ENCODE measurements at regions not wholly inside any gene's neighbourhood (a gene's known extent, or its start where the extent isn't known, plus 50 kb on each side); places are given as distances from the start of the nearest gene placed in this dataset.

DNA sequence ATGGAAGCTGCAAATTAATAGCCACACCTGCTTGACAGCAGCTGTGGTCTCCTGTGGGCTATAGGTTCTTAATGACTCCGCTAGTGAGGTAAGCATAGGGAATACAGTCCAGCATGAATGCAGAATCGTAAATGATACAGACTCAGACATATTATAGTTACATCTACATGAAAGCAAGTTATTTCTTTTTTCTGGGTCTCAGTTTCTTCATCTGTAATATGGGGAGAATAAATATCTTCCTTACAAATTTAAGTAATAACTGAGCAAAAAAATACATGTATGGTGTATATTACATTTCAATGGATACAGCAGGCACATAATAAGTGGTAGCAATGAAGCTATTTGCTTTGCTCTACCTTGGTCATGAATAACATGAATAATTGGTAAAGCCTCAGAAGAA lies 245.9 kb upstream of the RHOBTB1 start:
- Histone ChIP-seq H3K27ac (ENCODE audit: low read length) (no peak overlapping the region), H3K4me3 (ENCODE audit: low read length in 2 of 2) (no peak overlapping the region), H3K9ac (ENCODE audit: low read length in 2 of 2) (no peak overlapping the region), H3K4me1 (ENCODE audit: control insufficient read depth, insufficient read depth, low read length) (no peaks in the 10 kb centered on the region), H3K9me3 (ENCODE audit: control insufficient read depth in 2 of 2, low read length in 2 of 2) (peaks cover 0 to 2% of the 10 kb centered on the region in 2 donors), H3K27me3 (ENCODE audit: control insufficient read depth in 1 of 2, insufficient read depth in 2 of 2, low read length in 2 of 2) (no peaks in the 10 kb centered on the region), H3K36me3 (ENCODE audit: control insufficient read depth in 2 of 2, insufficient read depth in 2 of 2, low read length in 2 of 2) (no peaks in the 10 kb centered on the region)

DNA sequence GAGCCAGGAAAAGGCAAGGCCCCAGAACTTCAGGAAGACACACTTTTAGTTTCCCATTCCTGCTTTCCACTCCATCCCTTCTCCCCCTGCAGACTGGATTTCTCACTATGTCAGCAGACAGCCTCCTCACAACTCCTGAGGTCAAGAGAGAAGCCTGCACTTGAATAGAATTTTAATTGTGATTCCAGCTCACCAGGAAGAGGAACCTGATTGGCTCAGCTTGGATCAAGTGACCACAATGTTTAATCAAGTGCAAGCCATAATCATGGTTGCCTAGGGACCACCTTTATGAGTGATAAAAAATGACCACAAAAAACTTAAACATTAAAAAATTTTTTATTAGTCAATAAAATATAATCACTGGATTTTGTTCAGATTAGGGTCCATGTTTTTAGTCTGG lies 244.7 kb upstream of the RHOBTB1 start:
- H3K4me1 ChIP-seq (ENCODE audit: control insufficient read depth, insufficient read depth, low read length) = no peaks in the 10 kb centered on the region
- no peak overlapping the region for H3K27ac ChIP-seq (ENCODE audit: low read length)
- no peak overlapping the region for H3K9ac ChIP-seq (ENCODE audit: low read length in 2 of 2)
- no peaks in the 10 kb centered on the region for H3K36me3 ChIP-seq (ENCODE audit: control insufficient read depth in 2 of 2, insufficient read depth in 2 of 2, low read length in 2 of 2)
- peaks cover 0 to 2% of the 10 kb centered on the region in 2 donors for H3K9me3 ChIP-seq (ENCODE audit: control insufficient read depth in 2 of 2, low read length in 2 of 2)
- H3K4me3 ChIP-seq (ENCODE audit: low read length in 2 of 2) = no peak overlapping the region
- H3K27me3 ChIP-seq (ENCODE audit: control insufficient read depth in 1 of 2, insufficient read depth in 2 of 2, low read length in 2 of 2) = no peaks in the 10 kb centered on the region

- no peak overlapping the region for H3K9ac ChIP-seq (ENCODE audit: low read length in 2 of 2)
- H3K27me3 ChIP-seq (ENCODE audit: control insufficient read depth in 1 of 2, insufficient read depth in 2 of 2, low read length in 2 of 2) = no peaks in the 10 kb centered on the region
- no peak overlapping the region for H3K27ac ChIP-seq (ENCODE audit: low read length)
- no peaks in the 10 kb centered on the region for H3K4me1 ChIP-seq (ENCODE audit: control insufficient read depth, insufficient read depth, low read length)
- peaks cover 0 to 3% of the 10 kb centered on the region in 2 donors for H3K9me3 ChIP-seq (ENCODE audit: control insufficient read depth in 2 of 2, low read length in 2 of 2)
- H3K4me3 ChIP-seq (ENCODE audit: low read length in 2 of 2) = no peak overlapping the region
- H3K36me3 ChIP-seq (ENCODE audit: control insufficient read depth in 2 of 2, insufficient read depth in 2 of 2, low read length in 2 of 2) = no peaks in the 10 kb centered on the region
Observed at GRCh38 chr10:61188101-61188500, 244.1 kb upstream of the RHOBTB1 start.

DNA sequence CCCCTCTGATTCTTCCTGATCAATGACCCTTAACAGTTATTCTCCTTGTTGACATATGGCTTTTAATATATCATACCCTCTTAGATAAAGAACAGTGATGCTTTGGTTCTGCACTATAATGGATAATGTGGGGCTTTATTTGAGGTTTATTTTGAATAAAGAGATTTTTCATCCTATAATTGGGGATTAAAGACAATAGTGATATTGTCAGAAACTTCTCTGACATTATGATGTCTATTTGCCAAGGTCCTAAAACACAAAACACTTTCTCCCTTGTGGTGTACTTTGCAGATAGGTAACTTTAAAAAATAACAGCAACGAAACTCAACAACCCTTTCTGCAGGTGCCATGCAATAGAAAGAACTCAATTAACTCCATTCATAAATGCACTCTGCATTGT lies 243.6 kb upstream of the RHOBTB1 start:
- no peaks in the 10 kb centered on the region for H3K36me3 ChIP-seq (ENCODE audit: control insufficient read depth in 2 of 2, insufficient read depth in 2 of 2, low read length in 2 of 2)
- no peaks in the 10 kb centered on the region for H3K4me1 ChIP-seq (ENCODE audit: control insufficient read depth, insufficient read depth, low read length)
- H3K27me3 ChIP-seq (ENCODE audit: control insufficient read depth in 1 of 2, insufficient read depth in 2 of 2, low read length in 2 of 2) = no peaks in the 10 kb centered on the region
- no peak overlapping the region for H3K9ac ChIP-seq (ENCODE audit: low read length in 2 of 2)
- H3K9me3 ChIP-seq (ENCODE audit: control insufficient read depth in 2 of 2, low read length in 2 of 2) = peaks cover 0 to 3% of the 10 kb centered on the region in 2 donors
- no peak overlapping the region for H3K4me3 ChIP-seq (ENCODE audit: low read length in 2 of 2)
- H3K27ac ChIP-seq (ENCODE audit: low read length) = no peak overlapping the region

DNA sequence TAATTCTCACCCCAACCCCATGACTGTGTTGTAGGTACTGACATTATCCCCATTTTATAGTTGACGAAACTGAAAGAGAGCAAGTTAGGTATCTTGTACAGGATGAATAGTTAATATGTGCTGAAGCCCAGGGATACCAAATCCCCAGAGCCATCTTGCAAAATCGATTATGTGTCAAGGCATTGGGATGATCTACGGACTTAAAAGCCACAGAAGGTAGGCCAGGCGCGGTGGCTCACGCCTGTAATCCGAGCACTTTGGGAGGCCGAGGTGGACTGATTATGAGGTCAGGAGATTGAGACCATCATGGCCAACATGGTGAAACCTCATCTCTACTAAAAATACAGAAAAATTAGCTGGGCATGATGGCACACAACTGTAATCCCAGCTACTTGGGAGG lies 242.4 kb upstream of the RHOBTB1 start:
- no peak overlapping the region for H3K9ac ChIP-seq (ENCODE audit: low read length in 2 of 2)
- peaks cover 0 to 3% of the 10 kb centered on the region in 2 donors for H3K9me3 ChIP-seq (ENCODE audit: control insufficient read depth in 2 of 2, low read length in 2 of 2)
- no peak overlapping the region for H3K27ac ChIP-seq (ENCODE audit: low read length)
- H3K4me1 ChIP-seq (ENCODE audit: control insufficient read depth, insufficient read depth, low read length) = no peaks in the 10 kb centered on the region
- H3K4me3 ChIP-seq (ENCODE audit: low read length in 2 of 2) = no peak overlapping the region
- H3K36me3 ChIP-seq (ENCODE audit: control insufficient read depth in 2 of 2, insufficient read depth in 2 of 2, low read length in 2 of 2) = no peaks in the 10 kb centered on the region
- H3K27me3 ChIP-seq (ENCODE audit: control insufficient read depth in 1 of 2, insufficient read depth in 2 of 2, low read length in 2 of 2) = no peaks in the 10 kb centered on the region

DNA sequence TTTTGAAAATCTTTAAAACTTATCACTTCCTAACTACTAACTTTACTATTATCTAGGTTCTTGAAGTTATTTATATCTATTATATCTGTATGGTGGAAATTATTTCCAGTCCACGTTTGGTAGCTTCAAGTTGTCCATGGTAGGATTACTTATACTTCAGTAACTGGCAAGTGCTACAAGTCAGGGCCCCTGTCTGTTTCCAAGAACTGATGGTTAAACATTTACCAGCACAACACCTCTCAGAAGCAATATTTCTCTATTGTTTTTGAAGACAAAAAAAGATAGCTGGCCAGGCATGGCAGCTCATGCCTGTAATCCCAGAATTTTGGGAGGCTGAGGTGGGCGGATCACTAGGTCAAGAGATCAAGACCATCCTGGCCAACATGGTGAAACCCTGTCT lies 240.4 kb upstream of the RHOBTB1 start:
- H3K36me3 ChIP-seq (ENCODE audit: control insufficient read depth in 2 of 2, insufficient read depth in 2 of 2, low read length in 2 of 2) = no peaks in the 10 kb centered on the region
- no peak overlapping the region for H3K27ac ChIP-seq (ENCODE audit: low read length)
- no peak overlapping the region for H3K9ac ChIP-seq (ENCODE audit: low read length in 2 of 2)
- no peak overlapping the region for H3K4me3 ChIP-seq (ENCODE audit: low read length in 2 of 2)
- peaks cover 0 to 3% of the 10 kb centered on the region in 2 donors for H3K9me3 ChIP-seq (ENCODE audit: control insufficient read depth in 2 of 2, low read length in 2 of 2)
- no peaks in the 10 kb centered on the region for H3K27me3 ChIP-seq (ENCODE audit: control insufficient read depth in 1 of 2, insufficient read depth in 2 of 2, low read length in 2 of 2)
- H3K4me1 ChIP-seq (ENCODE audit: control insufficient read depth, insufficient read depth, low read length) = no peaks in the 10 kb centered on the region

DNA sequence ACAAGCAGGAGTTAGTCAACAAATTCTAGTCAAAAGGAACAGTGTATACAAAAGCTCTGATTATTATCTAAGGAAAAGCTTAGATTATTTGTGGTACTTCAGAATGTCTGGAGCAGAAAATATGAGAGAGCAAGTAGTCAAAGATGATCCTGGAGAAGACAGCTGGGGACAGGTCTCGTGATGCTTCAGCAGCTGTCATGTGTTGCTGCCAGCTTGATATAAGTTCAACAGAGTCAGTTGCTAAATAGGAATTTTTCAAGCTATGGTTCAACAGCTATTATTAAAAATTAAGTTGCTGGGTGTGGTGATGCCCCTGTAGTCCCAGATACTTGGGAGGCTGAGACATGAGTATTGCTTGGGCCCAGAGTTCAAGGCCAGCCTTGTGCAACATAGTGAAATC lies 240.0 kb upstream of the RHOBTB1 start:
- no peak overlapping the region for H3K27ac ChIP-seq (ENCODE audit: low read length)
- H3K9me3 ChIP-seq (ENCODE audit: control insufficient read depth in 2 of 2, low read length in 2 of 2) = peaks cover 0 to 3% of the 10 kb centered on the region in 2 donors
- no peaks in the 10 kb centered on the region for H3K4me1 ChIP-seq (ENCODE audit: control insufficient read depth, insufficient read depth, low read length)
- H3K27me3 ChIP-seq (ENCODE audit: control insufficient read depth in 1 of 2, insufficient read depth in 2 of 2, low read length in 2 of 2) = no peaks in the 10 kb centered on the region
- no peak overlapping the region for H3K9ac ChIP-seq (ENCODE audit: low read length in 2 of 2)
- H3K4me3 ChIP-seq (ENCODE audit: low read length in 2 of 2) = no peak overlapping the region
- H3K36me3 ChIP-seq (ENCODE audit: control insufficient read depth in 2 of 2, insufficient read depth in 2 of 2, low read length in 2 of 2) = no peaks in the 10 kb centered on the region

DNA sequence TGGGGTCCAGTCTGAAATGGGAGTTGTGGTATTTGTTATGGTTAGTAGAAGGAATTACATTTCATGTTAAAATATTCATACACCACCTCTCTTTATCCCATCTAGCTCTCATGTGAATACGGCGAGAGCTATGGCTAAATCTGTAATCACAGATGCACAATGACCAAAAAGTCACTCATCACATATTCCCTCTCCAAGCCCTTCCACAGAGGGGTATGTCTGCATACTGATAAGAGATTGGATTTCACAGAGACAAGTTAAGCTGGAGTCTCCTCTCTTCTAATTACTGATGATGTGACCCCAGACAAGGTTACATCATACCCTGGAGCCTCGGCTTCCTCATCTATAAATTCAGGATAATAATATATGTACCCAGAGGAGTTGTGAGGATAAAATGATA lies 237.8 kb upstream of the RHOBTB1 start:
- no peaks in the 10 kb centered on the region for H3K27me3 ChIP-seq (ENCODE audit: control insufficient read depth in 1 of 2, insufficient read depth in 2 of 2, low read length in 2 of 2)
- peaks cover 0 to 3% of the 10 kb centered on the region in 2 donors for H3K9me3 ChIP-seq (ENCODE audit: control insufficient read depth in 2 of 2, low read length in 2 of 2)
- H3K36me3 ChIP-seq (ENCODE audit: control insufficient read depth in 2 of 2, insufficient read depth in 2 of 2, low read length in 2 of 2) = no peaks in the 10 kb centered on the region
- H3K27ac ChIP-seq (ENCODE audit: low read length) = no peak overlapping the region
- H3K9ac ChIP-seq (ENCODE audit: low read length in 2 of 2) = no peak overlapping the region
- H3K4me1 ChIP-seq (ENCODE audit: control insufficient read depth, insufficient read depth, low read length) = no peaks in the 10 kb centered on the region
- no peak overlapping the region for H3K4me3 ChIP-seq (ENCODE audit: low read length in 2 of 2)

DNA sequence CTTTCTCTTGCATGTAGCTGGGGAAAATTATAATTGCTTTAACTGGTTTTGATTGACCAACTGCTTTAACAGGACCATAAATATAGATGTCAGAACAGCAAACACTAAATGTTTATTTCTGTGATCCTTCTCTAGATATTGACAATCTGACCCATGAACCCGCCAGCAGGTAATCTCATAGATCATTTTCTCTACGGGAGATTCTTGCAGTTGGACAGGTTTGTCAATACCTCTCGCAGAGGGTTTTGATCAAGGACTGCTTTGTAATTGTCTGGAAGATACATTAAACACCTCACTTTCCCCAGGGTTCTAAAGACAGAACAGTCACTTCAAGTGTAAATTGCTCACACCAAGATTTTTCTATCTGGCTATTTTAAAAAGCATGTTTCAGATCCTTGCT lies 235.8 kb upstream of the RHOBTB1 start:
- H3K4me1 ChIP-seq (ENCODE audit: control insufficient read depth, insufficient read depth, low read length) = no peaks in the 10 kb centered on the region
- peaks cover 0 to 3% of the 10 kb centered on the region in 2 donors for H3K9me3 ChIP-seq (ENCODE audit: control insufficient read depth in 2 of 2, low read length in 2 of 2)
- no peaks in the 10 kb centered on the region for H3K36me3 ChIP-seq (ENCODE audit: control insufficient read depth in 2 of 2, insufficient read depth in 2 of 2, low read length in 2 of 2)
- no peak overlapping the region for H3K9ac ChIP-seq (ENCODE audit: low read length in 2 of 2)
- H3K27me3 ChIP-seq (ENCODE audit: control insufficient read depth in 1 of 2, insufficient read depth in 2 of 2, low read length in 2 of 2) = no peaks in the 10 kb centered on the region
- H3K4me3 ChIP-seq (ENCODE audit: low read length in 2 of 2) = no peak overlapping the region
- H3K27ac ChIP-seq (ENCODE audit: low read length) = no peak overlapping the region

GRCh38 chr10:61176424-61176823 lies 232.4 kb upstream of the RHOBTB1 start:
- Histone ChIP-seq H3K27ac (ENCODE audit: low read length) (no peak overlapping the region), H3K9me3 (ENCODE audit: control insufficient read depth in 2 of 2, low read length in 2 of 2) (no peaks in the 10 kb centered on the region), H3K27me3 (ENCODE audit: control insufficient read depth in 1 of 2, insufficient read depth in 2 of 2, low read length in 2 of 2) (no peaks in the 10 kb centered on the region), H3K9ac (ENCODE audit: low read length in 2 of 2) (no peak overlapping the region), H3K4me3 (ENCODE audit: low read length in 2 of 2) (no peak overlapping the region), H3K36me3 (ENCODE audit: control insufficient read depth in 2 of 2, insufficient read depth in 2 of 2, low read length in 2 of 2) (no peaks in the 10 kb centered on the region), H3K4me1 (ENCODE audit: control insufficient read depth, insufficient read depth, low read length) (no peaks in the 10 kb centered on the region)

GRCh38 chr10:61175316-61175715 lies 231.3 kb upstream of the RHOBTB1 start:
- no peaks in the 10 kb centered on the region for H3K36me3 ChIP-seq (ENCODE audit: control insufficient read depth in 2 of 2, insufficient read depth in 2 of 2, low read length in 2 of 2)
- no peaks in the 10 kb centered on the region for H3K4me1 ChIP-seq (ENCODE audit: control insufficient read depth, insufficient read depth, low read length)
- no peak overlapping the region for H3K9ac ChIP-seq (ENCODE audit: low read length in 2 of 2)
- H3K27me3 ChIP-seq (ENCODE audit: control insufficient read depth in 1 of 2, insufficient read depth in 2 of 2, low read length in 2 of 2) = no peaks in the 10 kb centered on the region
- no peaks in the 10 kb centered on the region for H3K9me3 ChIP-seq (ENCODE audit: control insufficient read depth in 2 of 2, low read length in 2 of 2)
- no peak overlapping the region for H3K27ac ChIP-seq (ENCODE audit: low read length)
- no peak overlapping the region for H3K4me3 ChIP-seq (ENCODE audit: low read length in 2 of 2)

All from stomach smooth muscle (tissue), 2 donors.